ENCODE measurements at regions not wholly inside any gene's neighbourhood (a gene's known extent, or its start where the extent isn't known, plus 50 kb on each side); places are given as distances from the start of the nearest gene placed in this dataset.
"Not testable (repeated sequence)": the region's sequence is repeated elsewhere in the genome, so short reads cannot be mapped to it uniquely, and the experiment has no call there.

DNA sequence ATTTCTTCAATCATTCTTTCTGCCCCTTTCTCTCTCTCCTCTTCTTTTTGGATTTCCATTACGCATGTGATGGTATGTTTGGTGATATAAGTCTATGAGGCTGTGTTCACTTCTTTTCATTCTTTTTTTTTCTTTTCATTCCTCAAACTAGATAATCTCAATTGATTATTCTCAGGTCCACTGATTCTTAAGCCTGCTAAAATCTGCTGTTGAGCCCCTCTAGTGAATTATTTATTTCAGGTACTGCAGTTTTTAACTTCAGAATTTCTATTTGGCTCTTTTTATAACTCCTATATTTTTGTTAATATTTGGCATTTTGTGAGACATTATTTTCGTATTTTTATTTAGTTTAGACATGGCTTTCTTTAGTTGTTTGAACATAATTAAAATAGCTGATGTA, 671.3 kb upstream of the NECTIN3 start:
- no peak for DNase-seq (ENCODE audit: low spot score)

DNA sequence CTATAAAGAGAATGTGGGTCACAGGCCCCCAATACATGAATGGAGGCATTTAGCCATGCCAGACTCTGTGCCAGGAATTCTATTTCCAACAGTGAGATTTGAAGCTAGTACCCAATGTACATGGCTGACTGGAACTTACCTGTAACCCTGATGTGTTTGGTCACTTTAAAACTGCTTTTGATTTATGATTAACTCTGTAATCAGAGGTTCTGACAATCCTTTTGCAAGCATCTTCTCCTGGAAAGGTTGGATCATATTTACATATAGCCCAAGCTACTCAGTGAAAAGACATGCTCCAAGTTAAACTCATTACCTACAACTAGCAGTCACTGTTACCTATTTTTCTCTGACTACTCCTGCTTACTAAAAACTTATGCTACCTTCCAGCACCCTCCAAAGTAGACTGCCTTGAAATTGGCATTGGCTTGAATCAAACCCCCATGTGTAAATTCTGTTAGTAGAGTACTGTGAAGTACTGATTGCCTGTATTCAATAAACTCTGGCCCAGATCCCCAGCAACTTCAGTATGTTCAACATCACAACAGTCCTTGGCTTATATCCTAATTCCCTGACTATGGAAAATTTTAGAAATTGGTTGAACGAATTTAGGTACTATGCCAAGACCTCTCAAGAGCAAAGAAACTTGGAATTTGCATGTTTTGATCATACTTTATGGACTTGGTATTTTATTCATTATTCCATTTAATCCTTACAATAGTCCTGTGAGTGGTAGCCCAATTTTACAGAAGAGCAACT, 665.6 kb upstream of the NECTIN3 start:
- DNase-seq (ENCODE audit: low spot score), result no peak

DNA sequence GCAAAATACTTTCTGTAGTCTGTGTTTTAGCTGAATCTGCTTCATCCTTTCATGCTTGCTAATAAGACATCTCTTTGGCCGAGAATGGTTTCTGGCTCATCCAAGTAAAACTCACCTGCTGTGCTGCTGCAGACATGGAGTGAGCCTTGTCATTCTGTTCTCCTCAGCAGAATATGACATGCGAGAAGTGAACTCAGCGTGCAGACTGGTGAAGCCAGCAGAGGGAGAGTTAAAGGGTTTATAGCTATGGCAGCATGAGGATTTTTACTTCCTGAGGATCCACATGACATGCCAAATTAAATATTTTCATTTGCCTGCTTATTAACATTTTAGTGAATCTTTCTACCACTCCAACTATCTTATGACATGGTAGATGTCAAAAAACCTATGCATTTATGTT, 658.4 kb upstream of the NECTIN3 start:
- no peak for DNase-seq (ENCODE audit: low spot score)

DNA sequence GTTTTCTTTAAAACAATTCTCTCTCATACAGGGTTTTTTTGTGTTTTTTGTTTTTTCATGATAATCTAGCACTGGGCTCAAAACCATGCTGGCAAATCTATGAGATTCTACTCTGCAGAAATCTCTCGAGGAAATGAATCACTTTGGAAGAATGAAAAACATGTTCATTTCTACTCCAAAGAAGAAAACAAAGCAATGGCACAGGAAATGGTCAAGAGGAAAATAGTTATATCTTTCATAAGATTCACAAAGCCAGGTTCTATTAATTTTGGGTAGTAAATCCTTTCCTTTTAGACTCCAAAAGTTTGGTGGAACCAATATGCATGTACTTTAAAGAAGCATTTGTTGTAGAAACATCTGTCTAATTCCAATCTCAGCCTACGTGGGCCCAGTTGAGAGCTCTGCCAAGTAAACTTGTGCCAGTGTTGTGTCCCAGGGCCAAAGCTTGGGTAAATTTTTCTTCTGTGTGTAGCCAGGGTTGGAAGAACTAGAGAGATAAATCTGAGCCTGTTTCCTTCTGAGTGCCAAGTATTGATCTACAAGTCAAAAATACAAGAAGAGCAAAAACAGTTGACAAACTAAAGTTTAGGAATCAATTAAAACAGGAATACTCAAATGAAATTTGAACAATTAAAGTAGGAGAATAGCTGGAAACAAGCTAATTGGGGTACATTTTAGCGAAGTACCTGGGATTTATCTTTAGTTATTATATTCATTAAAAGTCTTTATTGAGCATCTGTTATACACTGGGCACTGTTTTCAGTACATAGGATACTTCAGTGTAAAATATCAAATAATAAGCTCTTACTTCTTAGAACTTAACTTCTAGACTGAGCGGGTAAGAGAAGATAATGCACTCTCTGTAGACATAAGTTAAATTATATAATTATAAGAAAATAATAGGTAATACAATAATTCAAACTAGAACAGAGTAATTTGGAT, 657.5 kb upstream of the NECTIN3 start:
- peak; percentile 87 for DNase-seq (ENCODE audit: low spot score)

DNA sequence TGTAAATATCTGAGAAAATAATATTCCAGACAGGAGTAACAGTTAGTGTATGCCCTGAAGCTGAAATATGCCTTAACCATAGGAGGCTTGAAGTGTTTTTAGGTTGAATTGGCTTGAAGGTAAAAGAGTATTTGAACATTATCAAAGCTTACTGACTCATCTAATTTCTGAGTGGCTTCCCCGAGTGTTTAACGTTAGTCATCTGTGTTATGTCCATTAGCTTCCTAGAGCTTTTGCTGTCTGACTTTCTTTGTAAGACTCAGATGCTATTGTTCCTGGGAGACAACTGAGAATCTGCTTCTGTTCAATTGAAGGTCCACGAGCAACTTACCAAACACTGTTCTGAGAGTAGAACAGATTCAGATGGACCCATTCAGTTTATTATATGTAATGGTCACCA, 656.8 kb upstream of the NECTIN3 start:
- peak; percentile 69 for DNase-seq (ENCODE audit: low spot score)

DNA sequence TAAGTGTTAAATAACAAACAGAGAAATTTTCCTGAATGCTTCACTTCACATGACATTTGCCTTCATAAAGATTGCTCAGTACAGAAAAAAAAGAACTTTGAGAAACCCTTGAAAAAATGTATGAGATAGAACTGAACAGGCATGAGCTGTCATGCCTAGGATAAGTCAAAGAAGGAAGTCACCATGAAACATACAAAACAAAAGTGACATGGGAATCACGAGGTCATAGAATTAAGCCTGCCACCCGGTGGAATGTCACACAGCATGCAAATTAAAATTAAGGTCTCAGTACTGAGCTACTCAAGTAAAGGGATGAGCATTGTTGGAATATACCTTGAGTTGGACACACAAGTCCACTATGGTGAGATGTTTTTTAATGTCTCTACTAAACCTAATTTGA, 652.5 kb upstream of the NECTIN3 start:
- DNase-seq (ENCODE audit: low spot score), result no peak

DNA sequence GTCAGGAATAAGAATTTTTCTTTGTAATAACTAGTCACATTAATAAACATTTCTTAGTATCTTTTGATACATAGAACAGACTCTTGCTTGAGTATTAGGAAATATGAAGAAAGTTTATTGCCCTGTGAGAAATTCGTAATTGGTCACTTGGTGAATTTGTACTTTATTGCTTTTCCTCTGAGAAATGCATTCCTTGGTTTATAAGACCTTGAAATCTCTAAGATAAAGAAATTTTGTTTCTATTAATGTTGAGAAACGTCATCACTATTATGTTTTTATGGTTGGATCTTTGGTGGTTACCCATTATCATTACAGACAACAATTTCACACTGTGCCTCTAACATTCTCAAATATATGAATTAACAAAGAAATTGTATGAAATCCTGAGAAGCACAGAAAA, 652.0 kb upstream of the NECTIN3 start:
- DNase-seq (ENCODE audit: low spot score), result peak; percentile 28

DNA sequence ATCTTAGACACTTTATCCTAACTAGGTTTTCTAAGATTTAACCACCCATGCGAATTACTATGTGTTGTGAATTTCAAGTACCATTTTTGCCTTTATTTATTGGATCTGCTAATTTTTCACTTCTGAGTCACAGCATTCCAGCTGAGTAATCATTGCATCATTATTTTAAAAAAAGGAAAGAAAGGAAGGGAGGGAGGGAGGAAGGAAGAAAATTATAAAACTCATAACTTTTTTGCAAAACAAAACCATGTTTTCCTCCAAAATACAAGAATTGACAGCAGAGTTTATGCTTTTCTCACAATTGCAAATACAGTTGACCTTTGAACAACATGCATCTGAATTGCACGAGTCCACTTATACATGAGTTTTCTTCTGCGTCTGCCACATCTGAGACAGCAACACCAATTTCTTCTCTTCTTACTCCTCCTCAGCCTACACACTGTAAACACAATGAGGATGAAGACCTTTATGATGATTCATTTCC, 651.4 kb upstream of the NECTIN3 start:
- DNase-seq (ENCODE audit: low spot score), result peak; percentile 74

DNA sequence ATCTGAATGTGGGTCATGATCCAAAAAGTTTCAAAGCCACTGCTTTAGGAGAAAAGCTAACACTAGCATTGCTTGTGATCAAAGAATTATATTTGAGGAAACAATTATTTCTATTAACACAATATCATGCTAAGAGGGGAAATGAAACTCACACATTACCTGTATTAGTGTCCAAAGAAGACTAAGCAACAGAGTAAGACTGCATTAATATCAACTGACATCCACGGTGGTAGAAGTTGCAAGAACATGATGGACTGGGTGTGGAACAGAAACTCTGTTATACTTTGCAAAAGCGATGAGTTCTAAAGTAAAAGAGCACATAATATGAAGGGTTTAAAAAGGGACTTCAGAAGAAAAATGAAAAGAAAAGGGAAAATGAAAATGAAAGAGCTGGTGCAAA, 648.3 kb upstream of the NECTIN3 start:
- DNase-seq (ENCODE audit: low spot score), result no peak

DNA sequence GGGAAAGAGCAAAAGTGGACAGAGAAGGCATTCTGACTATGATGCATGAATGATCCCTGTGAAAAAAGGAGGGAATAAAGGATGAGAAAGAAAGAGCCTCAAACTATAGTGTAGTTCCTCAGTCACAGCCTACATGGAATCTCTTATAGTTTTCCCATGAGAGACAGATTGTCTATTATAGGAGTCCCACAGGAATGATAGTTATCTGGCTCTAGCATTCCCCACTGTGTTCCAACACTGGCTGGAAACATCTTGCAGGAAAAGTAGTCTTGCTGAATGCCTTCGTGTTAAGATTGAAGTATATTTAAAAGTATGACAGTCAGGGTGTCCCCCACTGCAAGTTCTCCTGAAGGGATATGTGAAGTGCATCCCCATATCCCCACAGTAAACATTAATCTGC, 641.5 kb upstream of the NECTIN3 start:
- peak; percentile 41 for DNase-seq (ENCODE audit: low spot score)

DNA sequence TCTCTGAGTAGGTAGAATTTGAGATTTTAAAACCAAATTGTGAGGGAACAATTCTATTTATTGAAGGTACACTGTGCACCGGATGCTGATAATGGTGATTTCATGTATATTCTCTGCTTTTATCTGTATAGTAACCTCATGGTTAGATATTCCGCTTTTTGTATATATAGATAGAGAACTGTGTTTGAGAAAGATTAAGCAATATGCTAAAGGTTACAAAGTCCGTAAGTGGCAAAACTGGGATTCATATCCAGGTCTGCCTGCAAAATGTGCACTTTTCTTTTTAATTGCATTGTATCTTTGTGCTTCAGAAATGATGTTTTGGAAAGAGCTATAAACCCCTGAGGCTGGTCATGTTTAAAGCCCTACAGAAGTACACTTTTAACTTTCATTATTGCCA, 635.4 kb upstream of the NECTIN3 start:
- DNase-seq (ENCODE audit: low spot score), result no peak

DNA sequence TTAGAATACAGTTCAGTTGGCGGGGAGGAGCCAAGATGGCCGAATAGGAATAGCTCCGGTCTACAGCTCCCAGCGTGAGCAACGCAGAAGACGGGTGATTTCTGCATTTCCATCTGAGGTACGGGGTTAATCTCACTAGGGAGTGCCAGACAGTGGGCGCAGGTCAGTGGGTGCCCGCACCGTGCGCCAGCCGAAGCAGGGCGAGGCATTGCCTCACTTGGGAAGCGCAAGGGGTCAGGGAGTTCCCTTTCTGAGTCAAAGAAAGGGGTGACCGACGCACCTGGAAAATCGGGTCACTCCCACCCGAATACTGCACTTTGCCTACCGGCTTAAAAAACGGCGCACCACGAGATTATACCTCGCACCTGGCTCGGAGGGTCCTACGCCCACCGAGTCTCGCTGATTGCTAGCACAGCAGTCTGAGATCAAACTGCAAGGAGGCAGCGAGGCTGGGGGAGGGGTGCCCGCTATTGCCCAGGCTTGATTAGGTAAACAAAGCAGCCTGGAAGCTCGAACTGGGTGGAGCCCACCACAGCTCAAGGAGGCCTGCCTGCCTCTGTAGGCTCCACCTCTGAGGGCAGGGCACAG, 631.5 kb upstream of the NECTIN3 start:
- not testable (repeated sequence) for DNase-seq (ENCODE audit: low spot score)

DNA sequence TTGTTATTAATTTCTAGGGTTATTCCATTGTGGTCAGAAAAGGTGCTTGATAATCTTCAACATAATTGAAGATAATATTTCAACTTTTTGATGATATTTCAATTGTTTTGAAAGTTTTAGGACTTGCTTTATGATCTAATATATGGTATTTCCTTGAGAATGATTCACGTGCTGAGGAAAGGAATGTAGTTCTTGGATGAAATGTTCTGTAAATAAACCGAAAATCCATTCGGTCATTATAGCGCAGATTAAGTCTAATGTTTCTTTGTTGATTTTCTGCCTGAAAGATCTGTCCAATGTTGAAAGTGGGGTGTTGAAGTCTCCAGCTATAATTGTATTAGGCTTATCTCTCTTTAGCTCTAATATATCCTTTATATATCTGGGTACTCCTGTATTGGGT, 617.5 kb upstream of the NECTIN3 start:
- no peak for DNase-seq (ENCODE audit: low spot score)

DNA sequence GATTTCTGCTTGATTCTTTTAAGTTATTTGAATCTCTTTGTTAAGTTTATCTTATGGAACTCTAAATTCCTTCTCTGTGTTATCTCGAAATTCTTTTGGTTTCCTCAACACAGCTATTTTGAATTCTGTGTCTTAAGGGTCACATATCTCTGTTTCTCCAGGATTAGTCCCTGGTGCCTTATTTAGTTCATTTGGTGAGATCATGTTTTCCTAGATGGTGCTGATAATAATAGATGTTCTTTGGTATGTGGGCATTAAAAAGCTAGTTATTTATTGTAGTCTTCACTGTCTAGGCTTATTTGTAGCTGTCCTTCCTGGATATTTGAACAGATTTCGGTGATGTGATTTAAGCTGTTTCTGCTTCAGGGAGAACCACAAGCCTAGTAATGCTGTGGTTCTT, 615.6 kb upstream of the NECTIN3 start:
- DNase-seq (ENCODE audit: low spot score), result no peak

DNA sequence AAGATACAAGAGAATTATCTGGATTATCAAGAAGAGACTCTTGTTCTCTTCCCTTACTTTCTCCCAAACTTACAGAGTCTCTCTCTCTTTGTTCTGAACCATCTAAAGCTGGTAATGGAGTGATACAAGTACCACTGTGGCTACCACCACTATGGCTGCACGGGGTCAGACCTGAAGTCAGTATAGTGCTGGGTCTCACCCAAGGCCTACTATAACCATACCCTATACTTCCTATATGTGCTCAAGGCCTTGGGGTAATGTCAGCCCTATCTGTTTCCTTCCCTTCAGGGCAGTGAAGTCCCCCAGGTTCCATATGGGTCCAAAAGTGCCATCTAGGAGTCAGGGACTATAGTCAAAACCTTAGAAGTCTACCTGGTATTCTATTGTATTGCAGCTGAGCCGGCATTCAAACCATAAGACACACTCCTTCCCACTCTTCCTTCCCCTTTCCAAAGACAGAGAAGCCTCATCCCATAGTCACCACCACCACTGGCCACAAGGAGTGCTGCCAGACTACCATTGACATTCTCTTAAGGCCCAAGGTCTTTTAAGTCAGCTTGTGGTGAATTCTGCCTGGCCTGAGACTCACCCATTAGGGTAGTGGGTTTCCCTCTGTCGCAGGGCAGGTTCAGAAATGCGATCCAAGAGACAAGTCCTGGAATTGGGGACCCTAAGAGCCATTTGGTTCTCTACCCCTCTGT, 615.0 kb upstream of the NECTIN3 start:
- no peak for DNase-seq (ENCODE audit: low spot score)

DNA sequence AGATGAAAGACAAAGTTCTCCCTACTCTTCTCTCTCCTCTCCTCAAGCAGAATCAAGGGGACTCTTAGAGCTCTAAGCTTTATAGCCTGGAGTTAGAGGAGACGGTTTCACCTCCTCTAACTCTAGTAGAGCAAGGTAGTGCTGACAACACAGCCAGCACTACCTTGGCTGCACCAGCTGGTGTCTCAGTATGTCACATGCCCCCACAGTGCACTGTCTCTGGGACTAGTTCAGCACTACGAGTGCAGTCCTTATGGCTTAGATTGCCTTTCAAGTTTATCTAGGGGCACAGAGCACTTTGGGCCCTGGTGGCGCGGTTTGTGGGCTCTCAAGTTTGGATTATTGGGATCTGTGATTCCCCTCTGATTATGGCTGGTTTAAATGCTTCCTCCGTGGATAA, 614.1 kb upstream of the NECTIN3 start:
- no peak for DNase-seq (ENCODE audit: low spot score)

DNA sequence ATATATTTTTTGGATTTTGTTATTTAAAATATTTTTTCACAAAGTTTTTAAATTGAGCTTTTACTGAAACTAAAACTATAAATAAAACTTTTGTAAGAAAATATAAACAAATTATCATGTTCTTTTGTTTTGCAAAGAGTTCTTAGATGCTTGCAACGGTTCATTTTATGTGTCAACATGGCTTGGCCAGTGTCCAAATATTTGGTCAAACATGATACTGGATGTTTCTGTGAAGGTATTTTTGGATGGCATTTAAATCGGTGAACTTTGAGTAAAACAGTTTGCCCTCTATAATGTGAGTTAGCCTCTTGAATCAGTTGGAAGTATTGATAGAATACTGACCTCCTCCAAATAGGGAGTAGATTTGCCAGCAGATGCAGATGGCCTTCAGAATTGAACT, 612.6 kb upstream of the NECTIN3 start:
- DNase-seq (ENCODE audit: low spot score), result no peak

DNA sequence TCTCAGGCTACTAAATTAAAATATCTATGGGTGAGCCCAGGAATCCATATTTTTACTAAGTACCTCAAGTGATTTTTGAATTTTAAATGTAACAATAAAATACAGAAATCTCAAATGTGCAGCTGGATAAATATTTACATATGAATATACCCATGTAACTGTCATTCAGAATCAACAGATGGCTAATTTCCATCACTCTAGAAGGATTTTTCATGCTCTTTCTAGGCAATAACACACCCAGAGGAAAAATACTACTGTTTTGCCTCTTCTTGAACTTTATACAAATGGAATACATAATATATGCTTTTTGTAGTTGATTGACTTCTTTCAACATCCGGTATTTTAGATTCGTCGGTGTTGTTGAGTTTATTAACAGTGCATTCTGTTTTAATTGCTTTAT, 601.3 kb upstream of the NECTIN3 start:
- DNase-seq (ENCODE audit: low spot score), result no peak

DNA sequence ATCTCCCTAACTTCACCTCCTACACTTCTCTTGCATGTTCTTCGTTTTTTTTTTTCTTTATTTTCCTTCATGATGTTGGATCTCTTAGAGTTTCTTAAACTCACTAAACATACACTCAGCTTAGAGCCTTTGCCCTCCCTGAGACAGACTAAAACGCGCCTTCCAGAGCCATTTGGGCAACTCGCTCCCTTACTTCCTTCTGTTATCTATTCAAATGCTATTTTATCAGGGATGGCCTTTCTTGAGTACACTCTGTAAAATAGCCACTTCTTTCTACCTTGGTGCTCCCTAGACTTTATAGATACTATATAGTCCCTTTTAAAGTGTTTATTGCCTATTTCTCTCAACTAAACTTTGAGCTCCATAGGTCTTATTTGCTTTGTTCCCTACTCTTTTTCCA, 598.2 kb upstream of the NECTIN3 start:
- no peak for DNase-seq (ENCODE audit: low spot score)

DNA sequence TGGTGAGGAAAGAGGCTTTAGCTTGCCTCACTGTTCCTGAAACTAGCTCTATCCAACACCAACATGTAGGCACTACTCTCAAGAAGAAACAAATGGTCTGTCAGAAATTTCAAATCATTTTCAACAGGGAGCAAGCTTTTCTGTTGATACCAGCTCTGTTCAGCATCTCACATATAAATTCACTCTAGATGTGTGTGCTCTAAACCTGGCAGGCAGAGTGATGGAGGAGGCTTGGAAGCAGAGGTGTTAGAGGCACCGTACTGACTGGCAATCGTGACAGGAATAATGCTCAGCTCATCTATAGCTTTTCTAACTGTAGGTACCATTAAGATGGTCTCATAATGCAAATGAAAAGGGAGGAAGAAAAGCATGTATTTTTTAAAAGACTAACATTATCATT, 597.2 kb upstream of the NECTIN3 start:
- DNase-seq (ENCODE audit: low spot score), result no peak

DNA sequence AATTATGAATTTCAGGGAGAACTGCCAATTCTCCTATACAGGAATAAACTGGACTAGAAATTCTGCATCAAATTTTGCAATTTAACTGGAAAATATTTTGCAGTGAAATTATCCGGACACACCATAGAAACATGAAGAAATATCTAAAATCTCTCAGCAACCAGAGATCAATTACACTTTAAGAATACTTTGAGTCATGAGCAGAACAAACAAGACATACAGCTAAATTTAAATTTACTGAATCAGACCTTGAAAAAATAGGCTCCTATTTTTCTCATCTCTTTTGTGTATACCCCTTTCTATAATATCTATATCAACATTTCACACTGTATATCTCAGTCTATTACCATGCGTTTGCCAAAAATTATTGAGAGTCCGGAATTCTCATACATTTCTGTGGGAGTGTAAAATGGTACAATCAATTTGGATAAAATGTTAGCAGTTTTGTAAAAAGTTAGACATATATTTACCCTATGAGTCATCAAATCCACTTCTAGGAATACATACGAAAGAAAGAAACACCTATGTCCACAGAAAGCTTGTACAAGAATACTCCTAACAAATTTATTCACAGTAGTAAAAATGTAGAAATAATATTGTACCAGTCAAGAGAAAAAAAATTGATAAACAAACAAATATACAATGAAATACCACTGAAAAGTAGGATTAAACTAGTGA, 593.1 kb upstream of the NECTIN3 start:
- DNase-seq (ENCODE audit: low spot score), result no peak

DNA sequence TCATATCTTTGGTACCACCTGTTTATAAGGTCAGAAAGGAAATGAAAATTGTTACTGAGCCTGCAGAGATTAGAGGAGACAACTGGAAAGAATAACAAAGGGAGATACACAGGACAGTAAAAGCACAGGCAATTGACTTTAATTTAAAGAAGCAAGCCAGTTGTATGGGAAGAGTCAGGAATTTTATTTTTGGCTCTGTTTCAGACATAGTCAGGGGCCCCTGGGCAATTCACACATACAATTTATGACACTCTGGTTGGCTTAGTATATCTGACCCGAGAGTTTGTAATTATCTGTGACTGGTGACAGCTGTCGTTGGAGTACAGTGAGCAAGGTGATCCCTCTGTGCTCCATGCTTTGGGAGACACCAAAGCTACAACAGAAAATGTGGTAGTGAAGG, 591.9 kb upstream of the NECTIN3 start:
- DNase-seq (ENCODE audit: low spot score), result no peak
